ENCODE measurements at regions not wholly inside any gene's neighbourhood (a gene's known extent, or its start where the extent isn't known, plus 50 kb on each side); places are given as distances from the start of the nearest gene placed in this dataset.

GRCh38 chr15:39270934-39271333 lies 309.9 kb upstream of the THBS1 start:
- Histone ChIP-seq H3K36me3 (no peaks in the 10 kb centered on the region), H3K27me3 (no peaks in the 10 kb centered on the region), H3K4me1 (no peaks in the 10 kb centered on the region), H3K27ac (no peak overlapping the region), H3K9me3 (no peaks in the 10 kb centered on the region), H3K4me3 (no peak overlapping the region)
- no peak for TF ChIP-seq CTCF (IDR thresholded peaks at IDR 0.05)
- TF ChIP-seq POLR2A (IDR thresholded peaks at IDR 0.05), result no peak
- no peak for DNase-seq

GRCh38 chr15:39272901-39273300 lies 308.0 kb upstream of the THBS1 start:
- DNase-seq, result no peak
- Histone ChIP-seq H3K4me1 (no peaks in the 10 kb centered on the region), H3K36me3 (no peaks in the 10 kb centered on the region), H3K4me3 (no peak overlapping the region), H3K27ac (no peak overlapping the region), H3K9me3 (no peaks in the 10 kb centered on the region), H3K27me3 (no peaks in the 10 kb centered on the region)
- TF ChIP-seq POLR2A (IDR thresholded peaks at IDR 0.05), result no peak
- no peak for TF ChIP-seq CTCF (IDR thresholded peaks at IDR 0.05)

- no peaks in the 10 kb centered on the region for H3K4me1 ChIP-seq
- no peak overlapping the region for H3K4me3 ChIP-seq
- TF ChIP-seq POLR2A (IDR thresholded peaks at IDR 0.05) (no peak), CTCF (IDR thresholded peaks at IDR 0.05) (no peak)
- H3K27me3 ChIP-seq, result no peaks in the 10 kb centered on the region
- no peaks in the 10 kb centered on the region for H3K9me3 ChIP-seq
- H3K36me3 ChIP-seq, result no peaks in the 10 kb centered on the region
- H3K27ac ChIP-seq, result no peak overlapping the region
- DNase-seq, result no peak
These were observed 307.0 kb upstream of the THBS1 start for GRCh38 chr15:39273717-39274411.

- no peak overlapping the region for H3K27ac ChIP-seq
- no peaks in the 10 kb centered on the region for H3K4me1 ChIP-seq
These were observed 305.8 kb upstream of the THBS1 start for GRCh38 chr15:39275066-39275465.

GRCh38 chr15:39279311-39279710 lies 301.6 kb upstream of the THBS1 start:
- H3K27ac ChIP-seq, result no peak overlapping the region
- H3K9me3 ChIP-seq, result no peaks in the 10 kb centered on the region
- H3K27me3 ChIP-seq, result no peaks in the 10 kb centered on the region
- H3K36me3 ChIP-seq, result no peaks in the 10 kb centered on the region
- no peak overlapping the region for H3K4me3 ChIP-seq
- H3K4me1 ChIP-seq, result no peaks in the 10 kb centered on the region
- DNase-seq, result no peak
- TF ChIP-seq CTCF (IDR thresholded peaks at IDR 0.05) (no peak), POLR2A (IDR thresholded peaks at IDR 0.05) (no peak)

More at GRCh38 chr15:39275066-39275465, 305.8 kb upstream of the THBS1 start:
- Histone ChIP-seq H3K9me3 (no peaks in the 10 kb centered on the region), H3K36me3 (no peaks in the 10 kb centered on the region), H3K4me3 (no peak overlapping the region), H3K27me3 (no peaks in the 10 kb centered on the region)
- DNase-seq, result no peak
- TF ChIP-seq POLR2A (IDR thresholded peaks at IDR 0.05) (no peak), CTCF (IDR thresholded peaks at IDR 0.05) (no peak)

GRCh38 chr15:39281094-39281493 lies 299.8 kb upstream of the THBS1 start:
- Histone ChIP-seq H3K27me3 (no peaks in the 10 kb centered on the region), H3K4me1 (no peaks in the 10 kb centered on the region), H3K9me3 (no peaks in the 10 kb centered on the region), H3K27ac (no peak overlapping the region), H3K36me3 (no peaks in the 10 kb centered on the region), H3K4me3 (no peak overlapping the region)
- DNase-seq, result no peak
- no peak for TF ChIP-seq POLR2A (IDR thresholded peaks at IDR 0.05)
